Activated CD8-positive, alpha-beta memory T cell treated with anti-CD3 and anti-CD28 coated beads for 48 hours (primary cell): ENCODE measurements at regions not wholly inside any gene's neighbourhood (a gene's known extent, or its start where the extent isn't known, plus 50 kb on each side); places are given as distances from the start of the nearest gene placed in this dataset.

ENCODE experiments used
- DNase-seq, 3 experiments: peaks; one replicate each; pipeline ENCODE4 v3.0.0-alpha.2; 2020; ENCODE audit warnings: low read depth in 2 of 3, low spot score in 2 of 3

GRCh38 chr5:56520986-56521730, 288.0 kb upstream of the ANKRD55 start:
- DNase-seq, result no peak

- no peak for DNase-seq
Measured at GRCh38 chr5:56518820-56519219, 285.7 kb upstream of the ANKRD55 start.

DNA sequence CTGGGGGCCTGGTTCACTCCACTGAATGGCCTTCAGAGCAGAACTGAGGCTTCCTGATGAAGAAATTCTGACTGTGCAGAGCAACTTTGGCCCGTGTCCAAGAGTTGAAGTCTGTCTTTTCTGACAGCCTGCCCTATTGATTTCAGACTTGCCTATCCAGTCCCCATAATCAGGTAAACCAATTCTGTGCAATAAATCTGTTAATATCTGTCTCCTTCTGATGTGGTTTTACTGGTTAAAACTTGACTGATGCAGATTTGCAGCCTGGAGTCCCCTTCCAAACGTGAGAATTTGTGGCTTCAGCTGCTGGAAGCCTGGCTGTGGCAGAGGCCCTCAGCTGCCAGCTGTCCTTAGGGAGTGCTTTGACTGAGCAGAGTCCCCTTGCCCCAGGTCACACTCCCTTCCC, 283.9 kb upstream of the ANKRD55 start:
- DNase-seq, result no peak

GRCh38 chr5:56516441-56516840, 283.3 kb upstream of the ANKRD55 start:
- DNase-seq, result no peak

DNA sequence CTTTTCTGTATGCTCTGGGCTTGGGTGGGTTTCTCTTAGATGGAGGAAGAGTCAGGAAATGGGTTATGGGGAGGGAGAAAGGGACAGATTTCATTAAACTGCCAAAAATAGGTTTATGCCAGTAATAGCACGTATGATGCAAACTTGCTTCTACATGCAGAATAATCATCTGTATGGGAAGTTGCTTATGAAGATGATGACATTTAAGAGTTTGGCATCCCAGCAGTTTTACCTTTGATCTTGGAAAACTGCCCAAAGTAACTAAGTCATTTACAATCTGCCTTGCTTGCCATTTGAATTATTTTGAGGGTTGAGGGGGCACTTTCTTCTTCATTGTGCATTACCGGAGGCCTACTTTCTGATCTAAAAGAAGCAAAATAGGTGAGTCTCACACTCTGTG, 282.9 kb upstream of the ANKRD55 start:
- no peak for DNase-seq

GRCh38 chr5:56515011-56515410, 281.9 kb upstream of the ANKRD55 start:
- no peak for DNase-seq

- no peak for DNase-seq
Measured at GRCh38 chr5:56514245-56514644, 281.1 kb upstream of the ANKRD55 start.

DNA sequence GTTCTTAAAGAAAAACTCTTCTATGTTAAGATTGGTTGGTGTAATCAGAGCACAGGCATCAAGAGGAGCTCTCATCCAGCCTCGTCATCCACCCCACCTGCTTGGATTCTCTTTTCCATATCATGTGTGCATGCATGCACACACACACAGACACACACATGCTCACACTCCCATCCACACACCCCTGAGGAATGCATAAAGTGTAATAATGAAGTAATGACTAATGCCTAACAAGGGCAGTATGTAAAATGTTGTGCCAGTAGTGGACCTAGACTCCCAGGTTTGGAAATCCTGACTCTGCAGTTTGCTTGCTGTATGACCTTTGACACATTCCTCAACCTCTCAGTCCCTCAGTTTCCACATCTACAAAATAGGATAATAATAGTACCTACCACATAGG, 280.0 kb upstream of the ANKRD55 start:
- no peak for DNase-seq

DNA sequence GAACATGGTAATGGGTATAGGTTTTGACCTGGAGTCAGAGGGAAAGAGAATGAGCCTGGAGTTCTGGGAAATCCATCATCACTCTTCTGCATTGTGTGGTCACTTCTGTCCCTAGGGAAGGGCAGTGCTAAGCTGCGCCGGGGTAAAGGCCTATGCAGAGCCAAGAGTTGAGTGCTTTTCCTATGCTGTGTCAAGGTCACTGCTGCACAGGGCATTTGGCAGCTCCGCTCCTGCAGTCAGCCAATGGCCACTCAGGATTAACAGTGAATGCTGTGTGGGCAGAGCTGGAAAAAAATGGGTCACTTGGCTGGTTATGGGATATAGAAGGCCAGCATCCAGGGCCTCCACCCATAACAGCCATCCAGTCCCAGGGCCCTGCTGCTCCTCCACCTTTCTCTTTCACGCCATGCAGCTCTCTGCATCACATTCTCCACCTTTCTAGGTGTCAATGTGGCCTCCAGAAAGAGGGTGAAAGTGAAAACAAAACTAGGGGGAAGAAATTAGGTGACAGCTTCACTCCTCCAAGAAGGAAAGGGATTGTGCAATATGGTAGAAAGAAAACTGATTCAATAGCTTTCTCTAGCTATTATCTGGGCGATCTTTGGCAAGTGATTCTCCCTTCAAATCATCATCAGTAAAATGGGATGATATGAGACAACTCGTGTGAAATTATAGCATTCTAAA, 279.3 kb upstream of the ANKRD55 start:
- no peak for DNase-seq

GRCh38 chr5:56511326-56511841, 278.3 kb upstream of the ANKRD55 start:
- no peak for DNase-seq

DNA sequence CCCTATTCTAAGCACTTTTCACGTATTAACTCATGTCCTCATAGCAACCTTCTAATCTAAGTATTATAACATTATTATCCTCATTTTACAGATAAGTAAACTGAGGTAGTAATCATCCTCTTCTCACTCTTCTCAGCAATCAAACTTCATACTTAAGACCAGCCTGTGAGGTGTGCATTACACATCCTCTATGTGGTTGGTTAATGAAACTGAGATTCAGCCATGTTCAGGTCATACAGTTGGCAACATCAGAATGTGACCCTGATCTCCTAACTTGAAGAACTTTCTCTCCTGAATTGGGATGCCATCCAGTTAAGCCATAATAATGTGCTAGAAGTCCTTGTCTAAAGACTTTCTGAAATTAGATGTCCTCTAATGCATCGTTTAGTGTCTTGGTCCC, 275.1 kb upstream of the ANKRD55 start:
- DNase-seq, result no peak

GRCh38 chr5:56507351-56507930, 274.3 kb upstream of the ANKRD55 start:
- DNase-seq, result no peak

DNA sequence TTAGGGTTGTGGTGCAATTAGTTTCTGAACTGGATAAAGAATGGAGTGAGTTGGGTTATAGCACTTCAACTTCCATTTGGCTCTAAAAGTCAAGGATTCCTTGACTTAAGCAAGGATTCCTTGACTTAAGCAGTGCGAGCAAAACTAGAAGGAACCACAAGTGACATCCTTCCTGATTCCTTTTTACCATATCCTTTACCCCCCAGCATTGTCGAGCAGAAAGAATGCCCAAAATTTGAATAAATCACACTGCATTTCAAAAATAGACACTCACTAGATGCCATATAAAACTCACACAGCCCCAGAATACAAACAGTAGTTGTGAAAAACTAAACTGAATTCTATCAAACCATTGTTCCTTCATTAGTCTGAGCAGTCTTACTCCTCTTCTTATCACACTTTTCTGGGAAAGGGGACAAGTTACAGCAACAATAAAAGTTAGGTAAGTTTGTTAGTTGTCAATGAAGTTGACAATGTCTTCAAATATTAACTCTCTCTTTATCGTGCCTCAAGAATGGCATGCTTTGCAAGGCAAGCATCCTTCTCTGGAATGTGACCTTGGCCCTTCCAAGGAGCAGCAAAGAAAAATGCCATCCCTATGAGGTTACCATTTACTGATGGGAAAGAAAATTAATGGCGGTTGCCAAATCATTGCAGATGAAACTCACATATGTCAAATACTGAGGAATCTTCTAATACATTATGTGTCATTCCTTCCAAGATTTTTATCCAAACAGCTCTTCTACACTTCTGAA, 273.3 kb upstream of the ANKRD55 start:
- no peak for DNase-seq

GRCh38 chr5:56503929-56504328, 270.8 kb upstream of the ANKRD55 start:
- DNase-seq, result no peak

GRCh38 chr5:56501781-56502557, 268.8 kb upstream of the ANKRD55 start:
- DNase-seq, result no peak

- DNase-seq, result no peak
Measured at GRCh38 chr5:56499901-56500300, 266.8 kb upstream of the ANKRD55 start.

- DNase-seq, result no peak
Measured at GRCh38 chr5:56499491-56499890, 266.4 kb upstream of the ANKRD55 start.

GRCh38 chr5:56498759-56499395, 265.7 kb upstream of the ANKRD55 start:
- DNase-seq, result no peak

GRCh38 chr5:56496581-56497063, 263.5 kb upstream of the ANKRD55 start:
- DNase-seq, result no peak

GRCh38 chr5:56494300-56494731, 261.2 kb upstream of the ANKRD55 start:
- DNase-seq, result no peak
